ENCODE measurements at regions not wholly inside any gene's neighbourhood (a gene's known extent, or its start where the extent isn't known, plus 50 kb on each side); places are given as distances from the start of the nearest gene placed in this dataset.

- TF ChIP-seq CTCF (IDR thresholded peaks at IDR 0.05) (no peak), ZFX (IDR thresholded peaks at IDR 0.05; ENCODE audit: borderline replicate concordance) (no peak)
Measured at GRCh38 chr22:49241174-49241851, 586.4 kb downstream of the BRD1 start.
